ENCODE measurements at regions not wholly inside any gene's neighbourhood (a gene's known extent, or its start where the extent isn't known, plus 50 kb on each side); places are given as distances from the start of the nearest gene placed in this dataset.

DNA sequence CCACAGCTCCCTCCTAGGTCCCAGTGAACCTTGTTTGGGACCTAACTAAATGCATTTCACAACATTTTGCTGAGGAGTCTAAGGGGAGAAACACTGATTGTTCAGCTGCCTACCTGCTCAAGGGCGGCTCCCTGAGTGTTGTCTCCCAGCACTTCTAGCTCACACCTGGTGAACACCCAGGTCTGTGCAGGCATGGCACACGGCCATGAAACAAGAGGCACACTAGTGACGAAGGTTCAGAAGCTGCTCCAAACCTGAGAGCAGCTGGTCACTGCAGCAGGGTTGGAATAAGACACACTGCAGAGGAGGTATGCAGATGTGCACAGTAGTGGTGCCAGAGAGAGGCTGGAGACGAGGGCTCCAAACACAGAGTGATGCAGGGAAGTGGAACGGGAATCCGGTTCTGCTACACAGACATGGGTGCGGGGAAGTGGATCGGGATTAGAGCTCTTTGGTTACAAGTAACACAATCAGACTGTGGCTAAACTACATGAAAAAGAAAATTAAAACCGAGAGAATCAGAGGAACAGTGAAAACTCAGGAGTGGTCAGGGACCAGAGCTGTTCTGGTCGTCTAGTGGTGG, 486.1 kb upstream of the CDH4 start:
- DNase-seq (ENCODE audit: low read depth in 1 of 2, low spot score in 2 of 2) (no peak), FAIRE-seq (no peak)
- H3K23me2 ChIP-seq (ENCODE audit: low read depth, low read length): peaks cover 4% of the 10 kb centered on the region; the same call in 1 of the 2 replicates
- 0 out of 2 replicates have a peak overlapping the region, but pooled peaks have one; percentile 39 for H2AK5ac ChIP-seq (ENCODE audit: low read depth, low read length)
- H3K27ac ChIP-seq (ENCODE audit: low read depth, low read length): no peak overlapping the region
- no peaks in the 10 kb centered on the region for H3K79me1 ChIP-seq (ENCODE audit: low read depth, low read length)
- POLR2A ChIA-PET (ENCODE audit: partially characterized antibody): no interaction called here
- peaks cover 0 to 4% of the 10 kb centered on the region in 2 experiments for H4K20me1 ChIP-seq (replicated peaks in 1 of 2; ENCODE audit: control insufficient read depth in 1 of 2, insufficient read depth in 2 of 2, low read length in 2 of 2)
- no peak overlapping the region for H3K9ac ChIP-seq (replicated peaks in 1 of 4; ENCODE audit: extremely low read depth in 1 of 4, low read depth in 3 of 4, low read length in 3 of 4)
- H4K8ac ChIP-seq (ENCODE audit: extremely low read depth, insufficient read depth, low read length): no peak overlapping the region
- no peak overlapping the region for H2BK20ac ChIP-seq (ENCODE audit: low read length)
- peak overlapping the region; percentile 88; the same call in 1 of the 2 replicates for H2BK15ac ChIP-seq (ENCODE audit: low read length)
- no peak overlapping the region for H3K23ac ChIP-seq (ENCODE audit: insufficient read length)
- no peaks in the 10 kb centered on the region; a peak in 1 of 7 replicates for H3K27me3 ChIP-seq (replicated peaks in 1 of 4; ENCODE audit: control insufficient read depth in 3 of 4, extremely low read depth in 1 of 4, insufficient read depth in 3 of 4, low read length in 3 of 4)
- H3K36me3 ChIP-seq (ENCODE audit: control insufficient read depth in 2 of 4, insufficient read depth in 4 of 4, low read length in 3 of 4): no peaks in the 10 kb centered on the region
- H2BK5ac ChIP-seq (ENCODE audit: low read depth, low read length): no peak overlapping the region
- no peak overlapping the region for H3K56ac ChIP-seq (replicated peaks; ENCODE audit: insufficient read length, low read depth, low read length)
- 86% methylated on average over 9 of the region's 10 CpGs; no CpG with 5 or more reads in 1 of the 2 experiments for WGBS, 2 experiments (ENCODE audit: extremely low coverage in 1 of 2, insufficient coverage in 1 of 2, insufficient read length in 1 of 2, insufficient replicate concordance in 2 of 2, low coverage in 1 of 2, low lambda C conversion rate in 2 of 2, missing lambda C conversion rate in 1 of 2)
- no peak overlapping the region for H4K5ac ChIP-seq (ENCODE audit: insufficient read length, low read depth, low read length)
- H2BK120ac ChIP-seq (replicated peaks; ENCODE audit: low read depth, low read length): no peak overlapping the region
- no peak overlapping the region for H3K4me2 ChIP-seq (ENCODE audit: insufficient read depth in 1 of 2, low read depth in 2 of 2, low read length in 2 of 2)
- H3K4ac ChIP-seq (replicated peaks; ENCODE audit: insufficient read length, low read depth, low read length): peak overlapping the region; percentile 32
- CTCF ChIA-PET (ENCODE audit: partially characterized antibody): interaction anchor here (0.5 to 1.9 kb wide), 4 partner anchors 13 to 561 kb away, joined by 3 to 5 read pairs (median 4); no protein-coding TSS in a partner anchor
- H2BK12ac ChIP-seq (ENCODE audit: low read depth, low read length): peak overlapping the region; percentile 75; the same call in 1 of the 2 replicates
- H3K9me3 ChIP-seq (ENCODE audit: insufficient read depth in 2 of 2, low read depth in 1 of 2, low read length in 1 of 2): no peaks in the 10 kb centered on the region
- H3K79me2 ChIP-seq (ENCODE audit: control insufficient read depth in 1 of 2, insufficient read depth in 2 of 2, low read length in 2 of 2): no peaks in the 10 kb centered on the region
- H3K14ac ChIP-seq (ENCODE audit: insufficient read length): no peak overlapping the region
- H3K18ac ChIP-seq (ENCODE audit: extremely low read depth, low read length): no peak overlapping the region
- H3K4me1 ChIP-seq (replicated peaks in 1 of 4; ENCODE audit: control insufficient read depth in 3 of 4, insufficient read depth in 4 of 4, low read length in 3 of 4): no peaks in the 10 kb centered on the region
- no peak overlapping the region for H3K4me3 ChIP-seq (ENCODE audit: extremely low read depth in 1 of 4, insufficient read depth in 2 of 4, low read depth in 3 of 4, low read length in 4 of 4)
- no peak overlapping the region for H4K91ac ChIP-seq (replicated peaks; ENCODE audit: insufficient read length, low read length)
- no peak overlapping the region for H2AFZ ChIP-seq (ENCODE audit: low read length)
- no peak for TF ChIP-seq SIN3A (conservative IDR thresholded peaks at IDR 0.05 in 1 of 2, IDR thresholded peaks at IDR 0.05 in 1 of 2; ENCODE audit: low read depth in 1 of 2, low read length in 2 of 2)
- no peak for TF ChIP-seq SAP30 (IDR thresholded peaks at IDR 0.05; ENCODE audit: insufficient read depth, insufficient replicate concordance, low read length)
- no peak for TF ChIP-seq MAFK (IDR thresholded peaks at IDR 0.05; ENCODE audit: low read depth, low read length)
- no peak for TF ChIP-seq BRCA1 (IDR thresholded peaks at IDR 0.05; ENCODE audit: low read depth, low read length)
- TF ChIP-seq, protein P1, sequence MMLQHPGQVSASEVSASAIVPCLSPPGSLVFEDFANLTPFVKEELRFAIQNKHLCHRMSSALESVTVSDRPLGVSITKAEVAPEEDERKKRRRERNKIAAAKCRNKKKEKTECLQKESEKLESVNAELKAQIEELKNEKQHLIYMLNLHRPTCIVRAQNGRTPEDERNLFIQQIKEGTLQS (IDR thresholded peaks at IDR 0.05; ENCODE audit: insufficient read depth, low read depth, low read length): no peak

All from H1 (cell line).